Tibial nerve (tissue), 4 donors: ENCODE measurements at regions not wholly inside any gene's neighbourhood (a gene's known extent, or its start where the extent isn't known, plus 50 kb on each side); places are given as distances from the start of the nearest gene placed in this dataset.

ENCODE experiments used
- DNase-seq, 2 donors: peaks; one replicate each; pipeline ENCODE4 v3.0.0-alpha.2; 2019; ENCODE audit warnings: low spot score in 2 of 2
- H3K27ac ChIP-seq, 4 donors: fragments of 200-600 bp; sonication (generic) in 3 of 4; one replicate each; pipeline ENCODE4 v1.5.1; 2017 to 2019; ENCODE audit warnings: mild to moderate bottlenecking in 1 of 4
- H3K27me3 ChIP-seq, 2 donors: fragments of 200-600 bp; sonication (generic) in 1 of 2; one replicate each; pipeline versions ENCODE4 v1.5.1 to v1.6.0; 2017 to 2019
- H3K36me3 ChIP-seq, 3 donors: fragments of 200-600 bp; sonication (generic); one replicate each; pipeline ENCODE4 v1.5.1; 2018 to 2019
- H3K4me1 ChIP-seq, 4 donors: fragments of 200-600 bp; sonication (generic) in 3 of 4; one replicate each; pipeline ENCODE4 v1.5.1; 2017 to 2019
- H3K4me3 ChIP-seq, 4 donors: fragments of 200-600 bp; sonication (generic) in 3 of 4; one replicate each; pipeline ENCODE4 v1.5.1; 2017 to 2019; ENCODE audit warnings: mild to moderate bottlenecking in 1 of 4, moderate library complexity in 1 of 4
- H3K9me3 ChIP-seq, 4 donors: fragments of 200-600 bp; sonication (generic) in 3 of 4; one replicate each; pipeline ENCODE4 v1.5.1; 2017 to 2019
- CTCF ChIP-seq, 5 experiments: fragments of 200-600 bp in 3 of 5; fragments of 450-650 bp in 2 of 5; sonication (generic) in 3 of 5; IDR thresholded peaks; one replicate each; pipeline ENCODE4 v1.5.1; 2016 to 2019; ENCODE audit warnings: antibody characterized with exemption in 5 of 5, mild to moderate bottlenecking in 3 of 5, moderate library complexity in 2 of 5
- EP300 ChIP-seq, 2 donors: sonication (generic); formaldehyde crosslinking; IDR thresholded peaks; one replicate each; pipeline ENCODE4 v1.6.1; 2017; ENCODE audit warnings: antibody characterized with exemption in 2 of 2, mild to moderate bottlenecking in 1 of 2
- POLR2A ChIP-seq, 2 donors: fragments of 450-650 bp; IDR thresholded peaks; one replicate each; pipeline ENCODE4 v1.6.1; 2017; ENCODE audit warnings: antibody characterized with exemption in 2 of 2, mild to moderate bottlenecking in 2 of 2, moderate library complexity in 2 of 2
- WGBS, 2 donors: methylation state at CpG; one replicate each; pipeline ENCODE4 v1.1.5; 2018; 5-methylcytosine and 5-hydroxymethylcytosine counted together

GRCh38 chr6:169854813-169855212, 103.4 kb downstream of the ERMARD start:
- TF ChIP-seq EP300 (IDR thresholded peaks at IDR 0.05) (no peak), POLR2A (IDR thresholded peaks at IDR 0.05) (no peak), CTCF (IDR thresholded peaks at IDR 0.05) (no peak)
- Histone ChIP-seq H3K36me3 (no peaks in the 10 kb centered on the region), H3K4me1 (no peaks in the 10 kb centered on the region), H3K9me3 (peaks cover 0 to 34% (median 0%) of the 10 kb centered on the region in 4 donors), H3K4me3 (no peak overlapping the region), H3K27me3 (no peaks in the 10 kb centered on the region), H3K27ac (no peak overlapping the region)
- DNase-seq, result no peak
- WGBS, 2 donors, result 92 to 93% methylated on average over 4 of the region's 4 CpGs

- no peaks in the 10 kb centered on the region for H3K4me1 ChIP-seq
- no peaks in the 10 kb centered on the region for H3K36me3 ChIP-seq
- no peak for TF ChIP-seq CTCF (IDR thresholded peaks at IDR 0.05)
- TF ChIP-seq EP300 (IDR thresholded peaks at IDR 0.05), result no peak
- no peak for TF ChIP-seq POLR2A (IDR thresholded peaks at IDR 0.05)
- peaks cover 0 to 34% (median 0%) of the 10 kb centered on the region in 4 donors for H3K9me3 ChIP-seq
- no peak for DNase-seq
- H3K4me3 ChIP-seq, result no peak overlapping the region
- H3K27me3 ChIP-seq, result no peaks in the 10 kb centered on the region
- WGBS, 2 donors, result 91 to 96% methylated on average over 12 of the region's 12 CpGs
- H3K27ac ChIP-seq, result no peak overlapping the region
Observed at GRCh38 chr6:169854083-169854725, 102.8 kb downstream of the ERMARD start.

DNA sequence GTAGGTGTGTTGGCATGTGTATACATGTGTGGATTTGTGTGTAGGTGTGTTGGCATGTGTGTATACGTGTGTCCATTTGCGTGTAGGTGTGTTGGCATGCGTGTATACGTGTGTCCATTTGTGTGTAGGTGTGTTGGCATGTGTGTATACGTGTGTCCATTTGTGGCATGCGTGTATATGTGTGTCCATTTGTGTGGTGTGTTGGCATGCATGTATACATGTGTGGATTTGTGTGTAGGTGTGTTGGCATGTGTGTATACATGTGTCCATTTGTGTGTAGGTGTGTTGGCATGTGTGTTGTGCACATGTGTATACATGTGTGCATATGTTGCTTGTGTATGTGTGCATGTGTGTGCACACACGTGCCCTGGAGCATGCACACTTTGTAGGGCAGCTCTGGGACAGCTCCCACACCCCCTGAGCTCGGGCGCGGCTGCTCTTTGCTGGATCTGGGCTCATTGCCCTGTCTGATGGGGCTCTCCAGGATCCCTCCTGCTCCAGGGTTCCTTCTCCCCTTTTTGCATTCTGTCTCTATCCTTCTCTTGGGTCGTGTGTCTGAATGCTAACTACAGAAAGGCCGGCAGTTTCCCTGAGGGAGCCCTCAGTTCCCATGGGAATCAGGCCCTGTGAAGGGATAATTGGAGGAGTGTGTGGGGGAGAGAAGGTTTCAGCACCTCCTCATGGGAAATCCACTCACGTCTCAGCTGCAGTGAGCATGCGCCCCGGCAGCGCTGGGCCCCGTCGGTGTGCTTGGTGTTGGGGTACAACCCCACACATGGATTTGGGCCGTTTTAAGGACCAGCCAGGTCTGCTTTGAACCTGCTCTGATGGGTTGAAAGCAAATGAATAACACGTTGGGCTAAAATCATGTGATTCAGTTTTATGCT, 102.0 kb downstream of the ERMARD start:
- no peak for DNase-seq
- no peak for TF ChIP-seq CTCF (IDR thresholded peaks at IDR 0.05)
- no peak for TF ChIP-seq POLR2A (IDR thresholded peaks at IDR 0.05)
- TF ChIP-seq EP300 (IDR thresholded peaks at IDR 0.05), result no peak
- 85 to 88% methylated on average over 20 of the region's 20 CpGs for WGBS, 2 donors
- Histone ChIP-seq H3K27me3 (no peaks in the 10 kb centered on the region), H3K36me3 (no peaks in the 10 kb centered on the region), H3K9me3 (peaks cover 0 to 30% (median 0%) of the 10 kb centered on the region in 4 donors), H3K27ac (no peak overlapping the region), H3K4me3 (no peak overlapping the region), H3K4me1 (no peaks in the 10 kb centered on the region)

- peak overlapping the region in 1 of 4 donors; percentile 50 for H3K27ac ChIP-seq
- 67 to 76% methylated on average over 5 of the region's 5 CpGs for WGBS, 2 donors
- no peaks in the 10 kb centered on the region for H3K36me3 ChIP-seq
- no peaks in the 10 kb centered on the region for H3K4me1 ChIP-seq
- DNase-seq, result no peak
- TF ChIP-seq POLR2A (IDR thresholded peaks at IDR 0.05) (no peak), CTCF (IDR thresholded peaks at IDR 0.05) (no peak), EP300 (IDR thresholded peaks at IDR 0.05) (no peak)
- H3K27me3 ChIP-seq, result no peaks in the 10 kb centered on the region
- H3K4me3 ChIP-seq, result no peak overlapping the region
- H3K9me3 ChIP-seq, result peaks cover 0 to 22% (median 0%) of the 10 kb centered on the region in 4 donors
Observed at GRCh38 chr6:169852504-169853195, 101.2 kb downstream of the ERMARD start.
